ENCODE measurements at regions not wholly inside any gene's neighbourhood (a gene's known extent, or its start where the extent isn't known, plus 50 kb on each side); places are given as distances from the start of the nearest gene placed in this dataset.

DNA sequence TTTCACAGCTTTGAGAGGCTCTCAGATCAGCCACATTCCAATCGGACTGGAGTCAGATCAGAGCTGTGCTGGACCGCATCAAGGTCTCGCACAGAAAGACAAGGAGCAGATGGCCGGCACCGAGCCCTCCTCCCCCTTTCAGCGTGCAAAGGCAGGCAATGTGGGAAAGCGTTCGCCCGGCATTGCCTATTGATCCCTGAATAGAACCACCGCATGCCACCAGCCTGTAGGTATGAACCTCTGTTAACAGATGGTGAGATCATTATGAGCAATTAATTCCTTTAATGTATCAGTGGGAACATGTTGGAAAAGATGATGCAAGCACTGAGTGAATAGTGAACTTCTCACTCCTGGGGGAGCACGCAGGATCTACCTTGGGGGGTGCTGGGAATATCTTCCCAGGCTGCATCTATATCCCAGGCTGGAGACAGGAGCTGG, 117.5 kb upstream of the ID4 start:
- peaks cover 0 to 10% (median 5%) of the 10 kb centered on the region in 4 experiments; a peak in 5 of 7 replicates for H3K4me1 ChIP-seq (replicated peaks in 1 of 4; ENCODE audit: control insufficient read depth in 3 of 4, insufficient read depth in 4 of 4, low read length in 3 of 4)
- H2BK20ac ChIP-seq (ENCODE audit: low read length): no peak overlapping the region
- H3K27ac ChIP-seq (ENCODE audit: low read depth, low read length): no peak overlapping the region
- ChIA-PET POLR2A (ENCODE audit: partially characterized antibody) (interaction anchor here (1.0 to 2.0 kb wide), 2 partner anchors 16 to 19 kb away, joined by 3 to 7 read pairs; no protein-coding TSS in a partner anchor), CTCF (ENCODE audit: partially characterized antibody) (interaction anchor here (1.3 kb wide), 1 partner anchor 27 kb away, joined by 4 read pairs; no protein-coding TSS in a partner anchor)
- H3K4me3 ChIP-seq (ENCODE audit: extremely low read depth in 1 of 4, insufficient read depth in 2 of 4, low read depth in 3 of 4, low read length in 4 of 4): no peak overlapping the region
- 59% methylated on average over 11 of the region's 11 CpGs; no CpG with 5 or more reads in 1 of the 2 experiments for WGBS, 2 experiments (ENCODE audit: extremely low coverage in 1 of 2, insufficient coverage in 1 of 2, insufficient read length in 1 of 2, insufficient replicate concordance in 2 of 2, low coverage in 1 of 2, low lambda C conversion rate in 2 of 2, missing lambda C conversion rate in 1 of 2)
- no peak overlapping the region for H3K4ac ChIP-seq (replicated peaks; ENCODE audit: insufficient read length, low read depth, low read length)
- H3K9ac ChIP-seq (replicated peaks in 1 of 4; ENCODE audit: extremely low read depth in 1 of 4, low read depth in 3 of 4, low read length in 3 of 4): no peak overlapping the region
- H4K20me1 ChIP-seq (replicated peaks in 1 of 2; ENCODE audit: control insufficient read depth in 1 of 2, insufficient read depth in 2 of 2, low read length in 2 of 2): no peaks in the 10 kb centered on the region
- no peaks in the 10 kb centered on the region for H3K27me3 ChIP-seq (replicated peaks in 1 of 4; ENCODE audit: control insufficient read depth in 3 of 4, extremely low read depth in 1 of 4, insufficient read depth in 3 of 4, low read length in 3 of 4)
- peak overlapping the region; percentile 11; the same call in 1 of the 2 replicates for H2BK5ac ChIP-seq (ENCODE audit: low read depth, low read length)
- H4K91ac ChIP-seq (replicated peaks; ENCODE audit: insufficient read length, low read length): no peak overlapping the region
- DNase-seq (ENCODE audit: low read depth in 1 of 2, low spot score in 2 of 2): peak in 1 of 2 experiments; percentile 57
- H3K4me2 ChIP-seq (ENCODE audit: insufficient read depth in 1 of 2, low read depth in 2 of 2, low read length in 2 of 2): no peak overlapping the region
- no peak overlapping the region for H3K23ac ChIP-seq (ENCODE audit: insufficient read length)
- no peaks in the 10 kb centered on the region; the same call in 1 of the 2 replicates for H3K23me2 ChIP-seq (ENCODE audit: low read depth, low read length)
- H3K36me3 ChIP-seq (ENCODE audit: control insufficient read depth in 2 of 4, insufficient read depth in 4 of 4, low read length in 3 of 4): no peaks in the 10 kb centered on the region
- no peaks in the 10 kb centered on the region for H3K79me2 ChIP-seq (ENCODE audit: control insufficient read depth in 1 of 2, insufficient read depth in 2 of 2, low read length in 2 of 2)
- H2BK120ac ChIP-seq (replicated peaks; ENCODE audit: low read depth, low read length): no peak overlapping the region
- no peaks in the 10 kb centered on the region for H3K9me3 ChIP-seq (ENCODE audit: insufficient read depth in 2 of 2, low read depth in 1 of 2, low read length in 1 of 2)
- H2BK15ac ChIP-seq (ENCODE audit: low read length): peak overlapping the region; percentile 22; the same call in 1 of the 2 replicates
- H3K79me1 ChIP-seq (ENCODE audit: low read depth, low read length): no peaks in the 10 kb centered on the region
- peak overlapping the region; percentile 43 for H2AFZ ChIP-seq (ENCODE audit: low read length)
- H3K18ac ChIP-seq (ENCODE audit: extremely low read depth, low read length): no peak overlapping the region; the same call in 1 of the 2 replicates
- H2AK5ac ChIP-seq (ENCODE audit: low read depth, low read length): no peak overlapping the region
- H2BK12ac ChIP-seq (ENCODE audit: low read depth, low read length): no peak overlapping the region; the same call in 1 of the 2 replicates
- no peak overlapping the region for H4K5ac ChIP-seq (ENCODE audit: insufficient read length, low read depth, low read length)
- H4K8ac ChIP-seq (ENCODE audit: extremely low read depth, insufficient read depth, low read length): no peak overlapping the region
- H3K14ac ChIP-seq (ENCODE audit: insufficient read length): no peak overlapping the region
- no peak for FAIRE-seq
- H3K56ac ChIP-seq (replicated peaks; ENCODE audit: insufficient read length, low read depth, low read length): no peak overlapping the region
- no peak for TF ChIP-seq KDM1A (IDR thresholded peaks at IDR 0.05; ENCODE audit: borderline replicate concordance, low read length)
- TF ChIP-seq POLR2A (IDR thresholded peaks at IDR 0.05; ENCODE audit: control extremely low read depth in 1 of 2, low read depth in 2 of 2, low read length in 2 of 2): peak; percentile 33 to 60; a peak in 2 of 3 replicates
- TF ChIP-seq CTBP2 (IDR thresholded peaks at IDR 0.05; ENCODE audit: borderline replicate concordance, insufficient read depth, insufficient read length, low read length): no peak
- TF ChIP-seq FOSL1 (IDR thresholded peaks at IDR 0.05; ENCODE audit: insufficient read depth, low read depth, low read length): no peak
- TF ChIP-seq TEAD4 (IDR thresholded peaks at IDR 0.05; ENCODE audit: low read depth, low read length): no peak
- TF ChIP-seq CBX5 (IDR thresholded peaks at IDR 0.05; ENCODE audit: low read depth, low read length): no peak
- peak; percentile 89 for TF ChIP-seq TAF7 (optimal IDR thresholded peaks at IDR 0.05; ENCODE audit: borderline replicate concordance, low read depth, low read length)
- peak; percentile 74 for TF ChIP-seq TBP (IDR thresholded peaks at IDR 0.05; ENCODE audit: low read depth, low read length)
- TF ChIP-seq SP4 (IDR thresholded peaks at IDR 0.05; ENCODE audit: low read length): no peak
- no peak for TF ChIP-seq ASH2L (IDR thresholded peaks at IDR 0.05; ENCODE audit: low read length)
- TF ChIP-seq NANOG (IDR thresholded peaks at IDR 0.05; ENCODE audit: insufficient read depth, low read depth, low read length, poor library complexity, severe bottlenecking): no peak
- no peak for TF ChIP-seq SP2 (IDR thresholded peaks at IDR 0.05; ENCODE audit: low read length)
- TF ChIP-seq, protein P1, sequence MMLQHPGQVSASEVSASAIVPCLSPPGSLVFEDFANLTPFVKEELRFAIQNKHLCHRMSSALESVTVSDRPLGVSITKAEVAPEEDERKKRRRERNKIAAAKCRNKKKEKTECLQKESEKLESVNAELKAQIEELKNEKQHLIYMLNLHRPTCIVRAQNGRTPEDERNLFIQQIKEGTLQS (IDR thresholded peaks at IDR 0.05; ENCODE audit: insufficient read depth, low read depth, low read length): no peak
- TF ChIP-seq, protein P2, sequence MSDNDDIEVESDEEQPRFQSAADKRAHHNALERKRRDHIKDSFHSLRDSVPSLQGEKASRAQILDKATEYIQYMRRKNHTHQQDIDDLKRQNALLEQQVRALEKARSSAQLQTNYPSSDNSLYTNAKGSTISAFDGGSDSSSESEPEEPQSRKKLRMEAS (IDR thresholded peaks at IDR 0.05): no peak

All from H1 (cell line).